Heart left ventricle (tissue), 16 donors: ENCODE measurements at regions not wholly inside any gene's neighbourhood (a gene's known extent, or its start where the extent isn't known, plus 50 kb on each side); places are given as distances from the start of the nearest gene placed in this dataset.
A peak's percentile ranks its signal among the peaks of the same experiment; 100 is the strongest.

ENCODE experiments used
- ATAC-seq, 4 donors: fragments of 200-7000 bp; cut with Tn5 transposase; one replicate each; pipeline ENCODE4 v1.9.1; 2020 to 2022; ENCODE audit warnings: moderate library complexity in 4 of 4, mild to moderate bottlenecking in 3 of 4, moderate number of reproducible peaks in 1 of 4
- DNase-seq, 5 donors: peaks; one replicate each; pipeline ENCODE4 v3.0.0-alpha.2; 2020
- H3K27ac ChIP-seq, 12 donors: fragments of 200-600 bp; sonication (generic) in 4 of 12; one replicate each; pipeline versions ENCODE4 v1.5.0 to v1.8.0; 2016 to 2022; ENCODE audit warnings: mild to moderate bottlenecking in 2 of 12
- H3K27me3 ChIP-seq, 9 donors: fragments of 200-600 bp; sonication (generic) in 2 of 9; one replicate each; pipeline versions ENCODE4 v1.5.1 to v1.8.0; 2016 to 2022; ENCODE audit warnings: mild to moderate bottlenecking in 3 of 9
- H3K36me3 ChIP-seq, 9 donors: fragments of 200-600 bp; sonication (generic) in 2 of 9; one replicate each; pipeline versions ENCODE4 v1.5.0 to v1.8.0; 2018 to 2022; ENCODE audit warnings: mild to moderate bottlenecking in 2 of 9
- H3K4me1 ChIP-seq, 12 donors: fragments of 200-600 bp; sonication (generic) in 4 of 12; one replicate each; pipeline versions ENCODE4 v1.5.0 to v1.8.0; 2016 to 2022; ENCODE audit warnings: mild to moderate bottlenecking in 3 of 12
- H3K4me3 ChIP-seq, 12 donors: fragments of 200-600 bp; sonication (generic) in 4 of 12; one replicate each; pipeline versions ENCODE4 v1.5.0 to v1.8.0; 2017 to 2022; ENCODE audit warnings: mild to moderate bottlenecking in 9 of 12, moderate library complexity in 4 of 12
- H3K9me3 ChIP-seq, 12 donors: fragments of 200-600 bp; sonication (generic) in 4 of 12; one replicate each; pipeline versions ENCODE4 v1.5.0 to v1.8.0; 2016 to 2022; ENCODE audit warnings: mild to moderate bottlenecking in 1 of 12
- POLR2A ChIP-seq, 2 donors: fragments of 450-650 bp; IDR thresholded peaks; one replicate each; pipeline ENCODE4 v1.6.1; 2017; ENCODE audit warnings: antibody characterized with exemption in 2 of 2, mild to moderate bottlenecking in 2 of 2, moderate library complexity in 2 of 2
- WGBS, 4 donors: extraction: QIAGEN DNeasy Blood & Tissue Kit in 2 of 4; methylation state at CpG; one replicate each; pipeline versions ENCODE4 v1.1.5 to v1.1.7; 2013 to 2018; 5-methylcytosine and 5-hydroxymethylcytosine counted together
- intact Hi-C, 10 donors: fragments of 100-400 bp; cut with DNase I; formaldehyde crosslinking; loops; one replicate each; pipeline versions ENCODE4 v1.11.1 to v1.14.2; 2022
- TF ChIP-seq, protein P1 (sequence below), 12 donors: fragments of 200-600 bp; sonication (generic) in 4 of 12; IDR thresholded peaks; one replicate each; pipeline versions ENCODE4 v1.5.0 to v1.8.0; 2018 to 2022; ENCODE audit warnings: antibody characterized with exemption in 12 of 12, mild to moderate bottlenecking in 5 of 12
- donor health status: ischemic (EF 13 %, LVEDD 7.1; RV severe dilation, severe dysfunction).
- donor health status: healthy with polysubstance abuse.
- donor health status: DM: no; HTN: yes; CAD: no.
- donor health status: DM: no; HTN: no; CAD: no.
- donor health status: ischemic (EF 25% LVEDD 6.9; RV normal size, moderate dysfunction).
- donor health status: ischemic (EF 25% LVEDD 5.7; RV mildly dilated, moderate dysfunction).
- donor health status: healthy.
- donor health status: DM: yes; HTN: yes; CAD: no.
- donor health status: ischemic (EF 35%, LVEDD 5.7; RV mildly dilated, moderate dysfunction).
- donor health status: nonischemic (EF 11% LVEDD 7.7; RV severe dilation, severe dysfunction).
- donor health status: DM: yes; HTN: yes; CAD: no.
- donor health status: PGD.
- donor health status: ischemic (EF 29% LVEDD 5.4; RV normal size, mild dysfunction).
- donor health status: nonischemic (EF 23%, LVEDD 6.1; RV moderate dilation, normal function).

DNA sequence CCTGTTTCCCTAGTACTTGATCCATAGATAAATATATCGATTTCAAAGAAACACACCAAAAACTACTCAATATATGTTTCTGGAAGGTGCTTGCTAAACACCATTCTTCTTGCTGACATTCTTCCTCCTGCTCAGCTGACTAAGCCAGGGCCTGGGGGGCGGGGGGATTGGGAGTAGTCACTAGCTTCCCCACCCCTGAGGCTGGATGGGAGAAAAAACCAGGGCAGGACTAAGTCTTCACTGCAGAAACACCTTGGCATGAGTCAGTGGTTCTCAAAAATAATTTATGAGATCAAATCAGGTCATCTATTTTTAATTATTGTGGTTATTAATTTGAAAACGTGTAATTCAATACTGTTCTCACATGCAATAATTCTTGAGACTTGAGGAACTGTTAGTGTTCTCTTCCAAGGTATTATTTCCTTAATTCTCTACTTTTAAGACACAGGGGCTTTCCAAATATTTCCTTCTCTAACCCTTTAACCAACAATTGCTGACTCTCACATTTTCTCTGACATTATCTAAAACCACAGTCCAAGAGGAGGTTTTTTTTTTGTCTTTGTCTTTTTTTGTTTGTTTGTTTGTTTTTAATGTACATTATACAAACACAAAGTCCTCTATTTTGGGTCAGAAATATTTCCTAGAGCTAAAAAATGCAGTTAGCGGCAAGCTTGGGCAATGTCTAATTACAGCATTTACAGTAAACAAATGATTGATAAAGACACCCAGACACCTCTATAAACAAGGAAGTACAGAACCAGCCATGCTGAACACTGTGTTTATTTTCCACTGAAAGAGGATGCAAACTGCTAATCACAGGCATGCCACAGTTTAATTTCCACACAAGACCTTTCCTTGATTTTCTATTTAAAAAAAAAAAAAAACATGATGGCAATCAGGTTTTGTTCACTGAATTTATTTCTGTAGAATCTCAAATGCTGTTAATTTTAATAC lies 120.3 kb upstream of the USP9X start:
- intact Hi-C loops, result no loop called here
- Histone ChIP-seq H3K9me3 (peaks cover 0 to 9% (median 0%) of the 10 kb centered on the region in 12 donors), H3K27ac (peak overlapping the region in 2 of 12 donors; percentile 16 to 21), H3K27me3 (peaks cover 0 to 3% (median 0%) of the 10 kb centered on the region in 9 donors), H3K4me3 (no peak overlapping the region), H3K36me3 (no peaks in the 10 kb centered on the region), H3K4me1 (peaks cover 0 to 5% (median 0%) of the 10 kb centered on the region in 12 donors)
- WGBS, 4 donors, result 63 to 72% (median 69%) methylated on average over 4 of the region's 4 CpGs
- DNase-seq (no peak), ATAC-seq (no peak)
- TF ChIP-seq, protein P1, sequence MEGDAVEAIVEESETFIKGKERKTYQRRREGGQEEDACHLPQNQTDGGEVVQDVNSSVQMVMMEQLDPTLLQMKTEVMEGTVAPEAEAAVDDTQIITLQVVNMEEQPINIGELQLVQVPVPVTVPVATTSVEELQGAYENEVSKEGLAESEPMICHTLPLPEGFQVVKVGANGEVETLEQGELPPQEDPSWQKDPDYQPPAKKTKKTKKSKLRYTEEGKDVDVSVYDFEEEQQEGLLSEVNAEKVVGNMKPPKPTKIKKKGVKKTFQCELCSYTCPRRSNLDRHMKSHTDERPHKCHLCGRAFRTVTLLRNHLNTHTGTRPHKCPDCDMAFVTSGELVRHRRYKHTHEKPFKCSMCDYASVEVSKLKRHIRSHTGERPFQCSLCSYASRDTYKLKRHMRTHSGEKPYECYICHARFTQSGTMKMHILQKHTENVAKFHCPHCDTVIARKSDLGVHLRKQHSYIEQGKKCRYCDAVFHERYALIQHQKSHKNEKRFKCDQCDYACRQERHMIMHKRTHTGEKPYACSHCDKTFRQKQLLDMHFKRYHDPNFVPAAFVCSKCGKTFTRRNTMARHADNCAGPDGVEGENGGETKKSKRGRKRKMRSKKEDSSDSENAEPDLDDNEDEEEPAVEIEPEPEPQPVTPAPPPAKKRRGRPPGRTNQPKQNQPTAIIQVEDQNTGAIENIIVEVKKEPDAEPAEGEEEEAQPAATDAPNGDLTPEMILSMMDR (IDR thresholded peaks at IDR 0.05), result no peak
- TF ChIP-seq POLR2A (IDR thresholded peaks at IDR 0.05), result no peak

DNA sequence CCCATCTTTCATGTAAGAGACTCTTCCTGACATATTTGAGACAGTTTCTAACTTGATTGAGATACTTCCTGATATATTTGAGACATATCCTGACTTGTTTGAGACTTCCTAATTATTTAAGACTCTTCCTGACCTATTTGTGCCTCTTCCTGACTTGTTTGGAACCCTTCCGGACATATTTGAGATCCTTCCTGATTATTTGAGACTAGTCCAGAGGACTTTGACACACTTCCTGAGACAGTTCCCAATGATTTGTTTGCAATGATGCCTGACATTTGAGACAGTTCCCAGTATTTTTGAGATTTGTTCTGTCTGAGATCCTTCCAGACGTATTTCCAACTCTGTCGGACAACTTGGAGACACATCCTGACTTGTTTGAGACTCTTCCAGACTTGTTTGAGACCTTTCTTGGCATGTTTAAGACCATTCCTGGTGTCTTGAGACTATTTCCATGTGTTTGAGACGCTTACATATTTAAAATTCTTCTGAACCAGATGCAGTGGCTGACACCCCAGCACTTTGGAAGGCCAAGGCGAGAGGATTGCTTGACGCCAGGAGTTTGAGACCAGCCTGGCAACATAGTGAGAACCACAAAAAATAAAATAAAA lies 118.9 kb upstream of the USP9X start:
- TF ChIP-seq, protein P1 (IDR thresholded peaks at IDR 0.05), result no peak
- TF ChIP-seq POLR2A (IDR thresholded peaks at IDR 0.05), result no peak
- 54 to 66% (median 63%) methylated on average over 6 of the region's 6 CpGs for WGBS, 4 donors
- Histone ChIP-seq H3K27ac (peak overlapping the region in 8 of 12 donors; percentile 8 to 71 (median 43)), H3K27me3 (peaks cover 0 to 3% (median 0%) of the 10 kb centered on the region in 9 donors), H3K4me3 (no peak overlapping the region), H3K36me3 (no peaks in the 10 kb centered on the region), H3K9me3 (peaks cover 0 to 9% (median 0%) of the 10 kb centered on the region in 12 donors), H3K4me1 (peaks cover 0 to 5% (median 0%) of the 10 kb centered on the region in 12 donors)
- intact Hi-C loops, result no loop called here
- ATAC-seq (peak in 2 of 4 donors; percentile 36 to 75), DNase-seq (no peak)

DNA sequence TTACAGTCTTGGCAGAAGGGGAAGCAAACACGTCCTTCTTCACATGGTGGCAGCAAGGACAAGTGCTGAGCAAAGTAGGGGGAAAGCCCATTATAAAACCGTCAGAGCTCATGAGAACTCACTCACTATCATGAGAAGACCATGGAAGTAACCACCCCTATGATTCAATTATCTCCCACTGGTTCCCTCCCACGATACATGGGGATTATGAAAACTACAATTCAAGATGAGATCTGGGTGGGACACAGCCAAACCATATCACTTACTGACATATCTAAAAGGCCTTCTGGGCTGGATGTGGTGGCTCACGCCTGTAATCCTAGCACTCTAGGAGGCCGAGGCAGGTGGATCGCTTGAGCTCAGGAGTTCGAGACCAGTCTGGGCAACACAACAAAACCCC lies 117.1 kb upstream of the USP9X start:
- no peak for ATAC-seq
- no peak overlapping the region for H3K27ac ChIP-seq
- peaks cover 0 to 17% (median 0%) of the 10 kb centered on the region in 12 donors for H3K9me3 ChIP-seq
- no peak for TF ChIP-seq POLR2A (IDR thresholded peaks at IDR 0.05)
- TF ChIP-seq, protein P1 (IDR thresholded peaks at IDR 0.05), result no peak
- no peaks in the 10 kb centered on the region for H3K36me3 ChIP-seq
- H3K4me1 ChIP-seq, result peaks cover 0 to 5% (median 0%) of the 10 kb centered on the region in 12 donors
- no peak for DNase-seq
- 79 to 98% (median 91%) methylated on average over 7 of the region's 7 CpGs for WGBS, 4 donors
- H3K27me3 ChIP-seq, result peaks cover 0 to 3% (median 0%) of the 10 kb centered on the region in 9 donors
- no peak overlapping the region for H3K4me3 ChIP-seq
- intact Hi-C loops, result no loop called here

DNA sequence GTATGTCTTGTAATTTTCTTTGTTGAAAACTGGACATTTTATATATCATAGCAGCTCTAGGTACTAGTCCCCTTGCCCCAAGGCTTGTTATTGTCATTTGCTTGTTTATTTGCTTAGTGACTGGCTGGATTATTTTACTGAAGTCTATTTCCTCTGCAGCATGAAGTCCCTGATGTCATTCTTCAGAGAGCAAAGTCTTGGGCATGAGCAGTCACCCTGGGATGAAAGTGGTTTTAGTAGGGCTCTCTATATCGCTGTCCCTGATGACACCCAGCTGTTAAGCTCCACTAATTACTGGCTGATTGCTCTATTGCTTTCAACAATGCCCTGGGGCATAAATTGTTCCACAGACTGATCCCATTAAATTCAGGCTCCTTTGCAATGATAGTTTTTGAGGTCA lies 113.5 kb upstream of the USP9X start:
- intact Hi-C loops, result no loop called here
- Histone ChIP-seq H3K4me1 (no peaks in the 10 kb centered on the region), H3K27ac (no peak overlapping the region), H3K36me3 (no peaks in the 10 kb centered on the region), H3K27me3 (no peaks in the 10 kb centered on the region), H3K9me3 (peaks cover 0 to 9% (median 0%) of the 10 kb centered on the region in 12 donors), H3K4me3 (no peak overlapping the region)
- WGBS, 4 donors, result 73 to 88% (median 80%) methylated on average over 1 of the region's 1 CpG
- ATAC-seq (no peak), DNase-seq (no peak)
- no peak for TF ChIP-seq POLR2A (IDR thresholded peaks at IDR 0.05)
- TF ChIP-seq, protein P1 (IDR thresholded peaks at IDR 0.05), result no peak
